GM19467 (cell line): ENCODE measurements at regions not wholly inside any gene's neighbourhood (a gene's known extent, or its start where the extent isn't known, plus 50 kb on each side); places are given as distances from the start of the nearest gene placed in this dataset.
"Not testable (repeated sequence)": the region's sequence is repeated elsewhere in the genome, so short reads cannot be mapped to it uniquely, and the experiment has no call there.

Source experiments
- ATAC-seq: cut with Tn5 transposase; IDR thresholded peaks from one replicate; pipeline ENCODE4 v1.9.1; 2021; ENCODE audit warnings: mild to moderate bottlenecking, moderate library complexity; ENCODE audit not compliant: unreplicated experiment

- ATAC-seq = no peak
Measured at GRCh38 chr7:12456506-12456905, 52.8 kb upstream of the VWDE start.

GRCh38 chr7:12458520-12459131 is 55.0 kb upstream of the VWDE start:
- peak; percentile 99 for ATAC-seq

DNA sequence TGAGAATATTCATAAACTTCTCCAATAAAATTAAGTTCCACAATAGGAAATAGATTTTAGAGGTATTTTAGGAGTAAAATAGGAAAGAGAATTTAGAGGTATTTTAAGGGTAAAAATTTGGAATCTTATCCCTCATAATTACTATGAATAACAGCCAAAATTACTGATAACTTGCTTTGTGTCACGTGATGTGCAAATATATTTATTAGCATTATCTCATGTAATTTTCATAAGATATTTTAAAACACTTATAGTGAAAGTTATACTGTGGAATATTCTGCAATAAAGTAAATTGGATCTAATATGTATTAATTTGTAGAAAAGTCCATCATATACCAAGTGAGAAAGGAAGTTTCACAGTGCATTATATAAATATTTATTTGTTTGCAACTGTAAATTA is 64.2 kb upstream of the VWDE start:
- no peak for ATAC-seq

DNA sequence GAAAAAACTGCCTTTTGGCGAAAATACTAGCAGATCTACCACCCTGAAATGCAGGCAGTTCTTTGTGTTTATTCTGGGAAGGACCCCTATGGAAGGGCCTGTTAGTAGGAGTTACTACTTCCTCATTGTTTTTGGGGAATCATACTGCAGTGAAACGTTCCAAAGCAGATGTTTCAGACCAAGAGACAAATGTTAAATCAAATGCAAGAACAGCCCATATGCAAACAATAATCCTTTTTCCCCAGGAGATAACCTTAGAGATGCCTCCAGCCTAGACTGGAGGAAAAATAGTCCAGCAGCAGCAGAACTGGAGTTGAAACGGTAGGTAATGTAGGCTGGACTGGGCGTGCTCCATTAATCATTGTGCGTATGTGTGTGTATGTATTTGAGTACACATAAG is 65.9 kb upstream of the VWDE start:
- ATAC-seq = no peak

GRCh38 chr7:12470930-12471329 is 67.3 kb upstream of the VWDE start:
- no peak for ATAC-seq

- no peak for ATAC-seq
Measured at GRCh38 chr7:12474035-12474434, 70.4 kb upstream of the VWDE start.

GRCh38 chr7:12475362-12476063 is 71.8 kb upstream of the VWDE start:
- no peak for ATAC-seq

- no peak for ATAC-seq
Measured at GRCh38 chr7:12477620-12478019, 74.0 kb upstream of the VWDE start.

DNA sequence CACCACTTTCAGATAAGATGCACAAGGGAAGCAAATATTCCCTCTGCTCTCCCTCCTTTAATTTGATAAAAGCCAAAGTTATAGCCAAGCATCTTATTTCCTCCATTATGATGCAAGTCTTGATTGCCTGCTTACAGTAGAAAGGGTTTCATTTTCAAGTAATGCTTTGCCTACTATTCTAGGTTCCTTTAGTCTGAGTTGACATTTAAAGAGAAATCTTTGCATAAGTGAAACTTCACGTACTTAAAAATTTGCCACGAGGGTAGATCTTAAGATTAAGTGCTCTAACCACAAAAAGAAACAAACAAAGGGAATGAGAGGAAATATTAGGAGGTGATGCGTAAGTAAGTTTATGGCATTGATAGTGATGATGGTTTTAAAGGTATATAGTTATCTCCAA is 78.1 kb upstream of the VWDE start:
- ATAC-seq = peak; percentile 91

GRCh38 chr7:12485845-12486244 is 82.2 kb upstream of the VWDE start:
- no peak for ATAC-seq

- no peak for ATAC-seq
Measured at GRCh38 chr7:12488341-12488740, 82.2 kb upstream of the SCIN start.

GRCh38 chr7:12490107-12490688 is 80.3 kb upstream of the SCIN start:
- ATAC-seq = peak; percentile 63

GRCh38 chr7:12490940-12491339 is 79.6 kb upstream of the SCIN start:
- no peak for ATAC-seq

DNA sequence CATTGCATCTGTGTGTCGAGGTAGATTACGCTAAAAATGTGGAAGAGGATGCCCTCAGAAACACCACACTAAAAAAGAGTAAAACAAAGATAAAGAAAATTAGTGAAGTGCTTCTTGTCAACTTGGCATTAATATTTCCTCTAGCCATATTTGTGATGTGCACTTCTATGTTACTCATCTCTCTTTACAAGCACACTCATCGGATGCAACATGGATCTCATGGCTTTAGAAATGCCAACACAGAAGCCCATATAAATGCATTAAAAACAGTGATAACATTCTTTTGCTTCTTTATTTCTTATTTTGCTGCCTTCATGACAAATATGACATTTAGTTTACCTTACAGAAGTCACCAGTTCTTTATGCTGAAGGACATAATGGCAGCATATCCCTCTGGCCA is 79.0 kb upstream of the SCIN start:
- ATAC-seq = no peak

GRCh38 chr7:12493407-12493806 is 77.1 kb upstream of the SCIN start:
- ATAC-seq = no peak

GRCh38 chr7:12493863-12494686 is 76.4 kb upstream of the SCIN start:
- ATAC-seq = no peak

- ATAC-seq = no peak
Measured at GRCh38 chr7:12494687-12495024, 75.9 kb upstream of the SCIN start.

DNA sequence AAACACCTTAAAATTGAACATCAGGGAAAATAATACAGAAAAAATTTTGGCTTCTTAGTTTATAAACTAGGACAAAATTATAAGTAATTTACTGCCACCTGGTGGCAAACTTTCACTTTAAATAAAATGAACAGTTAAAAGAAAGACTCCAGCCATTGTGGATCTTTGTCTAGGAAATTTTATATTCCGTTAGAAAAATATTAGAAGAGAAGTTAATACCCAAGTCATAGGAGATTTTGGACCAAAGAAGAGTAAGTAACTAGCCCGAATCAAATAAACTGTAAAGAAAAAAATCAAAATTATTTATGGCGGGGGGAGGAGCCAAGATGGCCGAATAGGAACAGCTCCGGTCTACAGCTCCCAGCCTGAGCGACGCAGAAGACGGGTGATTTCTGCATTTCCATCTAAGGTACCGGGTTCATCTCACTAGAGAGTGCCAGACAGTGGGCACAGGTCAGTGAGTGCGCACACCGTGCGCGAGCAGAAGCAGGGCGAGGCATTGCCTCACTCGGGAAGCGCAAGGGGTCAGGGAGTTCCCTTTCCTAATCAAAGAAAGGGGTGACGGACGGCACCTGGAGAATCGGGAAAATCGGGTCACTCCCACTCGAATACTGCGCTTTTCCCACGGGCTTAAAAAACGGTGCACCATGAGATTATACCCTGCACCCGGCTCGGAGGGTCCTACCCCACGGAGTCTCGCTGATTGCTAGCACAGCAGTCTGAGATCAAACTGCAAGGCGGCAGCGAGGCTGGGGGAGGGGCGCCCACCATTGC is 73.4 kb upstream of the SCIN start:
- ATAC-seq = not testable (repeated sequence)

DNA sequence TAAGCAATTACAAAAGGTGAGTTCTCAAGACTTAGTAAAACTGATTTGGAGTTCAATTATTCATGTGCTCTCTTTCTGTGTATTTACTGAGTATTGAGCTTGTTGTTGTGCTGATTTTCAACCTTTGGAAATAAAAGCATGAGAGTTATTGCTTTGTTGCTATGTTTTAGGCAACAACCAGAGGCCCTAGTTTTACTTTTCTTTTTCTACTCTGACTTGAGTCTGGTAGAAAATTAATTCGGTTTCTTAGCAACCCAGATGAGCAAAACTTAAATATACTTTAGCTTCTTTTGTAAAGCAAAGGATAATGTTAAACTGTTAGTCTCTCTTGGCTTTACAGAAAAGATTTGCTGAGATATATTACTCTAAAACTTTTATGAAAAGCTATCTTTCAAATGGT is 66.4 kb upstream of the SCIN start:
- peak; percentile 74 for ATAC-seq

DNA sequence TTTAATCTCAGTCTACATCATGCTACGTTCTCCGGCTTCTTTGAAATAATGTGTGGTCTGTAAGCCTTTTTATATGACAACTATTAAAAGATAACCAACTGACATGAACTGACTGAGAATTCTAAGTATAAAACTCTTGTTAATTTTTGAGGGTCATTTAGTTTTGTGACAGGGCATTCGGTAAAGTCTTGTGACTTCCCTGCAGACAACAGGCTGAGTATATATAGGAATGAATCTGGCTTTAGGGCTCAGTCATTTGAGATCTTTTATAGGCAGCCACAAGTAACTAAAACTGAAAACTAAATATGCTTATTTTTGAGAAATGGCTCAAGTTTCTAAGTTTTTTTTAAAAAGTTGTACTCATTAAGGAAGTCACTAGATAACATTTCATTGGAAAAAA is 62.5 kb upstream of the SCIN start:
- no peak for ATAC-seq

DNA sequence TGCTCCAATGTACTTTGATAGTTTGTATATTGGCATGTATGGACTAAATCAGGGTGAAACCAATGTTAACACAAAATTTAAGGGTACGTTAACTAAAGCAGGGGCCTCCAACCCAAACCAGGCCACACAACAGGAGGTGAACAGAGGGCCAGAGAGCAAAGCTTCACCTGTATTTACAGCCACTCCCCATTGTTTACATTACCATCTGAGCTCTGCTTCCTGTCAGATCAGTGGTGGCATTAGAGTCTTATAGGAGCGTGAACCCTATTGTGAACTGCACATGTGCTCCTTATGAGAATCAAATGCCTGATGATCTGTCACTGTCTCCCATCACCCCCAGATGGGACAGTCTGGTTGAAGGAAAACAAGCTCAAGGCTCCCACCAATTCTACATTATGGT is 62.0 kb upstream of the SCIN start:
- no peak for ATAC-seq
